Glutamatergic neuron (in vitro differentiated cells): ENCODE measurements at regions not wholly inside any gene's neighbourhood (a gene's known extent, or its start where the extent isn't known, plus 50 kb on each side); places are given as distances from the start of the nearest gene placed in this dataset.

Experiments
- DNase-seq: peaks from one replicate; pipeline ENCODE4 v3.0.0; 2022
- H3K27ac Mint-ChIP-seq: one replicate; pipeline ENCODE4 v1.8.0; 2020; ENCODE audit warnings: mild to moderate bottlenecking, mixed read lengths, inconsistent platforms; ENCODE audit not compliant: unreplicated experiment
- H3K27me3 Mint-ChIP-seq: one replicate; pipeline ENCODE4 v1.8.0; 2020; ENCODE audit warnings: mild to moderate bottlenecking, moderate library complexity, mixed read lengths, inconsistent platforms; ENCODE audit not compliant: unreplicated experiment
- H3K36me3 Mint-ChIP-seq: one replicate; pipeline ENCODE4 v1.8.0; 2020; ENCODE audit warnings: mild to moderate bottlenecking, mixed read lengths, inconsistent platforms; ENCODE audit not compliant: unreplicated experiment
- H3K4me1 Mint-ChIP-seq: one replicate; pipeline ENCODE4 v1.8.0; 2020; ENCODE audit warnings: mild to moderate bottlenecking, low read depth, mixed read lengths, inconsistent platforms; ENCODE audit not compliant: unreplicated experiment
- H3K4me3 Mint-ChIP-seq: one replicate; pipeline ENCODE4 v1.8.0; 2020; ENCODE audit warnings: mild to moderate bottlenecking, mixed read lengths, inconsistent platforms; ENCODE audit not compliant: unreplicated experiment
- H3K9me3 Mint-ChIP-seq: one replicate; pipeline ENCODE4 v1.8.0; 2020; ENCODE audit warnings: mild to moderate bottlenecking, moderate library complexity, mixed read lengths, inconsistent platforms; ENCODE audit not compliant: unreplicated experiment
- CTCF ChIP-seq: fragments of 200-600 bp; sonication (generic); IDR thresholded peaks from one replicate; pipeline ENCODE4 v1.5.0; 2021; ENCODE audit not compliant: partially characterized antibody, unreplicated experiment

- H3K4me3 Mint-ChIP-seq: no peak overlapping the region
- no peak for DNase-seq
- TF ChIP-seq CTCF: no peak
Measured at GRCh38 chr7:156496363-156496769, 144.2 kb upstream of the RNF32 start.

GRCh38 chr7:156494960-156495359, 145.6 kb upstream of the RNF32 start:
- no peak for TF ChIP-seq CTCF
- DNase-seq: no peak
- H3K27ac Mint-ChIP-seq: no peak overlapping the region

More at GRCh38 chr7:156496363-156496769, 144.2 kb upstream of the RNF32 start:
- no peak overlapping the region for H3K27ac Mint-ChIP-seq
- no peaks in the 10 kb centered on the region for H3K9me3 Mint-ChIP-seq
- H3K27me3 Mint-ChIP-seq: no peaks in the 10 kb centered on the region
- no peaks in the 10 kb centered on the region for H3K36me3 Mint-ChIP-seq
- H3K4me1 Mint-ChIP-seq: no peaks in the 10 kb centered on the region

GRCh38 chr7:156493942-156494341, 146.6 kb upstream of the RNF32 start:
- no peaks in the 10 kb centered on the region for H3K4me1 Mint-ChIP-seq
- H3K4me3 Mint-ChIP-seq: no peak overlapping the region
- no peak for DNase-seq
- no peaks in the 10 kb centered on the region for H3K36me3 Mint-ChIP-seq
- no peaks in the 10 kb centered on the region for H3K9me3 Mint-ChIP-seq
- no peaks in the 10 kb centered on the region for H3K27me3 Mint-ChIP-seq
- H3K27ac Mint-ChIP-seq: no peak overlapping the region
- TF ChIP-seq CTCF: no peak

More at GRCh38 chr7:156494960-156495359, 145.6 kb upstream of the RNF32 start:
- no peaks in the 10 kb centered on the region for H3K9me3 Mint-ChIP-seq
- no peaks in the 10 kb centered on the region for H3K27me3 Mint-ChIP-seq
- H3K4me1 Mint-ChIP-seq: no peaks in the 10 kb centered on the region
- H3K4me3 Mint-ChIP-seq: no peak overlapping the region
- no peaks in the 10 kb centered on the region for H3K36me3 Mint-ChIP-seq

GRCh38 chr7:156492170-156492569, 148.4 kb upstream of the RNF32 start:
- DNase-seq: no peak
- no peaks in the 10 kb centered on the region for H3K9me3 Mint-ChIP-seq
- no peak for TF ChIP-seq CTCF
- H3K4me3 Mint-ChIP-seq: no peak overlapping the region
- no peaks in the 10 kb centered on the region for H3K4me1 Mint-ChIP-seq
- H3K27me3 Mint-ChIP-seq: no peaks in the 10 kb centered on the region
- no peaks in the 10 kb centered on the region for H3K36me3 Mint-ChIP-seq
- H3K27ac Mint-ChIP-seq: no peak overlapping the region

- Mint-ChIP-seq H3K36me3 (no peaks in the 10 kb centered on the region), H3K4me3 (no peak overlapping the region), H3K9me3 (no peaks in the 10 kb centered on the region), H3K27me3 (no peaks in the 10 kb centered on the region), H3K27ac (no peak overlapping the region), H3K4me1 (no peaks in the 10 kb centered on the region)
- DNase-seq: no peak
- no peak for TF ChIP-seq CTCF
Measured at GRCh38 chr7:156491435-156491834, 149.1 kb upstream of the RNF32 start.
